ENCODE measurements at regions not wholly inside any gene's neighbourhood (a gene's known extent, or its start where the extent isn't known, plus 50 kb on each side); places are given as distances from the start of the nearest gene placed in this dataset.

- no peak overlapping the region for H3K4me3 ChIP-seq
- H3K36me3 ChIP-seq = no peaks in the 10 kb centered on the region
- no peaks in the 10 kb centered on the region for H3K4me1 ChIP-seq
- no peaks in the 10 kb centered on the region for H3K9me3 ChIP-seq
- TF ChIP-seq CTCF (IDR thresholded peaks at IDR 0.05) = no peak
- ATAC-seq (no peak), DNase-seq (no peak)
- H3K27ac ChIP-seq = no peak overlapping the region
- intact Hi-C loops (cut with DNase I) = no loop called here
- H3K27me3 ChIP-seq = no peaks in the 10 kb centered on the region
Observed at GRCh38 chr3:14330508-14330907, 71.9 kb upstream of the SLC6A6 start.

DNA sequence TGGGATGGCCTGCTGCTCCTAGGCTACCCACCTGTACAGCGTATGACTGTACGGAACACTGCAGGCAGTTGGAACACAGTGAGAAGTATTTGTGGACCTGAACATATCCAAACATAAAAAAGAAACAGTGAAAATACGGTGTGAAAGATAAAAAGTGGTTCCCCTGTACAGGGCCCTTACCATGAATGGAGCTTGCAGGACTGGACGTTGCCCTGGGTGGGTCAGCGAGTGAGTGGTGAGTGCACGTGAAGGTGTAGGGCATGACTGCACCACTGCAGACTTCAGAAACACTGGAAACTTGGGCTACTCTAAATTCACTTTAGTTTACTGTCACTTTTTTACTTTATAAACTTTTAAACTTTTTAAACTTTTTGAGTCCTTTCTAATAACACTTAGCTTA lies 71.2 kb upstream of the SLC6A6 start:
- no peaks in the 10 kb centered on the region for H3K27me3 ChIP-seq
- H3K27ac ChIP-seq = no peak overlapping the region
- TF ChIP-seq CTCF (IDR thresholded peaks at IDR 0.05) = no peak
- no peaks in the 10 kb centered on the region for H3K9me3 ChIP-seq
- ATAC-seq (no peak), DNase-seq (no peak)
- intact Hi-C loops (cut with DNase I) = no loop called here
- no peaks in the 10 kb centered on the region for H3K36me3 ChIP-seq
- H3K4me1 ChIP-seq = no peaks in the 10 kb centered on the region
- no peak overlapping the region for H3K4me3 ChIP-seq

DNA sequence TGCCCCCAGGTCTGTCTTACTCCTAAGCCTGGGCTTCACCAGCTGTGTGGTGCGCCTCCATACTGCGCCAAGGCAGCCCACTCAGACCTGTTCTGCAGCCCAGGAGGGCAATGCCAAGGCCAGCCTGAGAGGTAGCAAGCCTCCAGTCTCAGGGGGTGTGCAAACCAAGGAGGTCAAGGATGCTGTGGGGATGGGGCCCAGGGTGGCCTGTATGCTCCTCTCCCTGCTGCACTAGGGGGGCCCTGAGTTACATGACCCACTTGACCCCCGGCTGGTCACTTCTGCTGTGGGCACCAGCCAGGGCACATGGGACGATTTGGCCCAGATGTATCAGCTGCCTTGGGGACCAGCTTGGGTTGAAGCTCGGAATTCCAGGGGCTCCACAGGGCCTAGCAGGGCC lies 70.0 kb upstream of the SLC6A6 start:
- Histone ChIP-seq H3K36me3 (no peaks in the 10 kb centered on the region), H3K4me1 (no peaks in the 10 kb centered on the region), H3K9me3 (no peaks in the 10 kb centered on the region), H3K27me3 (no peaks in the 10 kb centered on the region), H3K27ac (no peak overlapping the region), H3K4me3 (no peak overlapping the region)
- no peak for DNase-seq
- no peak for ATAC-seq
- TF ChIP-seq CTCF (IDR thresholded peaks at IDR 0.05) = no peak
- intact Hi-C loops (cut with DNase I) = no loop called here

DNA sequence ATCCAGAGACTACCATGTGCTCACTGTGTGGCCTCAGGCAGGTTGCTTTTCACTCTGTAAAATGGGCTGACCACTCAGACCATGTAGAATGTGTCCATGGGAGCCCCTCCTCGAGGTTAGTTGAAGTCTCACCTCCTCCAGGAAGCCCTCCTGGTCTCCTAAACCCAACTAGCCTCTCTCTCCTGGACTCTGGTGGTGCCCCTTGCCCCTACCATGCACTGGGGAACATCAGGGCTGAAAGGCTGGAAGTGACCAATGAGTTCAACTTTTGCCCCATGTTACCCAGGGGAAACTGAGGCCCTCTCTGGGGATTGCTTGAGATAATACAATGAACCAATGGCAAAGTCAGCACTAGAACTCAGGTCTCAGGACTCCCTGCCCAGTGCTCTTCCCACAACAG lies 69.2 kb upstream of the SLC6A6 start:
- H3K4me1 ChIP-seq = no peaks in the 10 kb centered on the region
- intact Hi-C loops (cut with DNase I) = no loop called here
- no peak overlapping the region for H3K4me3 ChIP-seq
- no peak for TF ChIP-seq CTCF (IDR thresholded peaks at IDR 0.05)
- H3K27me3 ChIP-seq = no peaks in the 10 kb centered on the region
- no peak overlapping the region for H3K27ac ChIP-seq
- no peaks in the 10 kb centered on the region for H3K9me3 ChIP-seq
- H3K36me3 ChIP-seq = no peaks in the 10 kb centered on the region
- ATAC-seq (no peak), DNase-seq (no peak)

DNA sequence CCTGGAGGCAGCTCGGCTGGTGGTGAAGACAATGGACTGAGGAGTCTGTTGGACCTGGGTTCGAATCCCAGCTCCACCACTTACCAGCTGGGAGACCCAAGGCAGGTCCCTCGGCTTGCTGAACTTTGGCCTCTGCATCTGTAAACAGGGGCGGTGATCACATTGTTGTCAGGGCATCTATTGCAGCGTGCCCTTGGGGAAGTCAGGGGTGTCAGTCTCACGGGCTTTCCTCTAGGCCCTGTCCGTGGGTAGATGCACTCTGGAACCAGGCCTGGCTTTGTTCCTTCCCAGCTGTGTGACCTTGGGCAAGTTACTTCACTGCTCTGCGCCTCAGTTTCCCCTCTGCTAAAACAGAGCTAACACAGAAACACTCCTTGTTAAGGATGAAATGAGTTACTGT lies 68.8 kb upstream of the SLC6A6 start:
- Histone ChIP-seq H3K9me3 (no peaks in the 10 kb centered on the region), H3K4me3 (no peak overlapping the region), H3K36me3 (no peaks in the 10 kb centered on the region), H3K27me3 (no peaks in the 10 kb centered on the region), H3K27ac (no peak overlapping the region), H3K4me1 (no peaks in the 10 kb centered on the region)
- no peak for ATAC-seq
- no peak for TF ChIP-seq CTCF (IDR thresholded peaks at IDR 0.05)
- intact Hi-C loops (cut with DNase I) = no loop called here
- no peak for DNase-seq

- H3K36me3 ChIP-seq = no peaks in the 10 kb centered on the region
- H3K4me3 ChIP-seq = no peak overlapping the region
- no peak overlapping the region for H3K27ac ChIP-seq
- no peak for TF ChIP-seq CTCF (IDR thresholded peaks at IDR 0.05)
- H3K4me1 ChIP-seq = no peaks in the 10 kb centered on the region
- ATAC-seq (no peak), DNase-seq (no peak)
- intact Hi-C loops (cut with DNase I) = no loop called here
- no peaks in the 10 kb centered on the region for H3K27me3 ChIP-seq
- no peaks in the 10 kb centered on the region for H3K9me3 ChIP-seq
Observed at GRCh38 chr3:14334136-14334535, 68.3 kb upstream of the SLC6A6 start.

Measured in upper lobe of right lung (tissue), 1 donor.